Panc1 (cell line): ENCODE measurements at regions not wholly inside any gene's neighbourhood (a gene's known extent, or its start where the extent isn't known, plus 50 kb on each side); places are given as distances from the start of the nearest gene placed in this dataset.

ENCODE experiments used
- POLR2AphosphoS5 ChIP-seq: IDR thresholded peaks from 2 replicates; pipeline ENCODE4 v1.6.1; 2012; ENCODE audit warnings: mild to moderate bottlenecking, low read depth, low read length, moderate library complexity
- REST ChIP-seq, 2 experiments: IDR thresholded peaks; 2 replicates each; pipeline ENCODE4 v1.6.1; 2011 to 2012; ENCODE audit warnings: low read depth in 2 of 2, control low read depth in 1 of 2, low read length in 1 of 2, mild to moderate bottlenecking in 1 of 2, moderate library complexity in 1 of 2; ENCODE audit not compliant: insufficient read depth in 1 of 2
- SIN3A ChIP-seq: IDR thresholded peaks from 2 replicates; pipeline ENCODE4 v1.6.1; 2012; ENCODE audit warnings: low read depth, mild to moderate bottlenecking, low read length, moderate library complexity, borderline replicate concordance; ENCODE audit not compliant: insufficient read depth
- TF ChIP-seq, protein P1 (sequence below): fragments of 450-650 bp; IDR thresholded peaks from 2 replicates; pipeline ENCODE4 v1.5.1; 2017; ENCODE audit warnings: mild to moderate bottlenecking

DNA sequence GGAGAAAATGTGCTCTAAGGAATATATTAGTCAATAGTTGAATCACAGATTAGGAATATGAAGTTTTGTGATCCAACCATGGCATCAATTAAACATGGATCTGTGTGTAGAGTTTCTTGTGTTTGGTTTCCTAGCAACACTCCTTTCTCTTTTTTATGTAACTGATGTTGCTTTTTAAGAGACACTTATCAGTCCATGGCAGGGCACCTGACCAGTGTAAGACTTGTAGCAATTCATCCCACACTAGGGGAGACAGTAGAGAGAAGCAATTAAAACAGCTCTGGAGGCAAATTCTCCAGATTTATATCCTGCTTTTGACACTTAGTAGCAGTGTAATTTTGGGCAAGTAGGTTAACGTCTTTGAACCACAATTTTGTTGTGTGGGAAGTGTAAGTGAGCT is 1229.0 kb downstream of the PCDH9 start:
- TF ChIP-seq, protein P1, sequence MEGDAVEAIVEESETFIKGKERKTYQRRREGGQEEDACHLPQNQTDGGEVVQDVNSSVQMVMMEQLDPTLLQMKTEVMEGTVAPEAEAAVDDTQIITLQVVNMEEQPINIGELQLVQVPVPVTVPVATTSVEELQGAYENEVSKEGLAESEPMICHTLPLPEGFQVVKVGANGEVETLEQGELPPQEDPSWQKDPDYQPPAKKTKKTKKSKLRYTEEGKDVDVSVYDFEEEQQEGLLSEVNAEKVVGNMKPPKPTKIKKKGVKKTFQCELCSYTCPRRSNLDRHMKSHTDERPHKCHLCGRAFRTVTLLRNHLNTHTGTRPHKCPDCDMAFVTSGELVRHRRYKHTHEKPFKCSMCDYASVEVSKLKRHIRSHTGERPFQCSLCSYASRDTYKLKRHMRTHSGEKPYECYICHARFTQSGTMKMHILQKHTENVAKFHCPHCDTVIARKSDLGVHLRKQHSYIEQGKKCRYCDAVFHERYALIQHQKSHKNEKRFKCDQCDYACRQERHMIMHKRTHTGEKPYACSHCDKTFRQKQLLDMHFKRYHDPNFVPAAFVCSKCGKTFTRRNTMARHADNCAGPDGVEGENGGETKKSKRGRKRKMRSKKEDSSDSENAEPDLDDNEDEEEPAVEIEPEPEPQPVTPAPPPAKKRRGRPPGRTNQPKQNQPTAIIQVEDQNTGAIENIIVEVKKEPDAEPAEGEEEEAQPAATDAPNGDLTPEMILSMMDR = no peak
- TF ChIP-seq POLR2AphosphoS5 (no peak), SIN3A (no peak), REST (IDR thresholded peaks at IDR 0.05; ENCODE audit: insufficient read depth in 1 of 2, low read depth in 2 of 2, low read length in 1 of 2) (no peak)
